Brain microvascular endothelial cell (primary cell): ENCODE measurements at regions not wholly inside any gene's neighbourhood (a gene's known extent, or its start where the extent isn't known, plus 50 kb on each side); places are given as distances from the start of the nearest gene placed in this dataset.

Experiments used
- DNase-seq: peaks from one replicate; pipeline ENCODE4 v3.0.0-alpha.2; 2020
- H3K27ac ChIP-seq: fragments of 250-450 bp; sonication (Bioruptor Pico); 2 replicates; pipeline ENCODE4 v1.5.1; 2020; ENCODE audit warnings: mild to moderate bottlenecking, moderate library complexity
- H3K27me3 ChIP-seq: fragments of 250-450 bp; sonication (Bioruptor Pico); replicated peaks from 2 replicates; pipeline ENCODE4 v1.5.1; 2020; ENCODE audit warnings: mild to moderate bottlenecking
- H3K36me3 ChIP-seq: fragments of 250-450 bp; sonication (Bioruptor Pico); replicated peaks from 2 replicates; pipeline ENCODE4 v1.5.1; 2020; ENCODE audit warnings: mild to moderate bottlenecking
- H3K4me3 ChIP-seq: 2 replicates; pipeline ENCODE4 v1.5.1; 2011; ENCODE audit warnings: low read depth, mild to moderate bottlenecking, control low read depth, low read length, moderate library complexity
- in situ Hi-C: cut with HindIII; loops from 2 replicates; pipeline ENCODE4 v1.10.0; 2017; ENCODE audit warnings: low sequenced_read_pairs, low pct_ligation_motif_present
- TF ChIP-seq, protein P1 (sequence below): IDR thresholded peaks from 2 replicates; pipeline ENCODE4 v1.5.1; 2011; ENCODE audit warnings: low read depth, mild to moderate bottlenecking, moderate library complexity, low read length, control low read depth, inconsistent platforms; ENCODE audit errors: missing control alignments

DNA sequence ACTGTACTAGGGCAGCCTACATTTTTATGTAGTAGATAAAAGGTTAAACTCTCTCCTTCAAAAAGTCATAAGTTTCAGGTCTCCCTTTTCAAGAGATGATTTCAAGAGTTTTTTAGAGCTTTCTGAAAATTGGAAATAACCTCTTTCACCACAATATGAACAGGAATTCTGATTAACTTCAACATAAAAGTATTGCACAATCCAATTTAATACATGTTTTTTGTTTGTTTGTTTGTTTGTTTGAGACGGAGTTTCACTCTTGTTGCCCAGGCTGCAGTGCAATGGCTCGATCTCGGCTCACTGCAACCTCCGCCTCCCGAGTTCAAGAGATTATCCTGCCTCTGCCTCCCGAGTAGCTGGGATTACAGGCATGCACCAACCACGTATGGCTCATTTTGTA lies 265.4 kb upstream of the DCAF8L1 start:
- Histone ChIP-seq H3K27me3 (no peaks in the 10 kb centered on the region), H3K27ac (no peak overlapping the region), H3K4me3 (no peak overlapping the region), H3K36me3 (no peaks in the 10 kb centered on the region)
- DNase-seq = no peak
- in situ Hi-C loops = no loop called here
- TF ChIP-seq, protein P1, sequence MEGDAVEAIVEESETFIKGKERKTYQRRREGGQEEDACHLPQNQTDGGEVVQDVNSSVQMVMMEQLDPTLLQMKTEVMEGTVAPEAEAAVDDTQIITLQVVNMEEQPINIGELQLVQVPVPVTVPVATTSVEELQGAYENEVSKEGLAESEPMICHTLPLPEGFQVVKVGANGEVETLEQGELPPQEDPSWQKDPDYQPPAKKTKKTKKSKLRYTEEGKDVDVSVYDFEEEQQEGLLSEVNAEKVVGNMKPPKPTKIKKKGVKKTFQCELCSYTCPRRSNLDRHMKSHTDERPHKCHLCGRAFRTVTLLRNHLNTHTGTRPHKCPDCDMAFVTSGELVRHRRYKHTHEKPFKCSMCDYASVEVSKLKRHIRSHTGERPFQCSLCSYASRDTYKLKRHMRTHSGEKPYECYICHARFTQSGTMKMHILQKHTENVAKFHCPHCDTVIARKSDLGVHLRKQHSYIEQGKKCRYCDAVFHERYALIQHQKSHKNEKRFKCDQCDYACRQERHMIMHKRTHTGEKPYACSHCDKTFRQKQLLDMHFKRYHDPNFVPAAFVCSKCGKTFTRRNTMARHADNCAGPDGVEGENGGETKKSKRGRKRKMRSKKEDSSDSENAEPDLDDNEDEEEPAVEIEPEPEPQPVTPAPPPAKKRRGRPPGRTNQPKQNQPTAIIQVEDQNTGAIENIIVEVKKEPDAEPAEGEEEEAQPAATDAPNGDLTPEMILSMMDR = no peak

GRCh38 chrX:28229217-28229616 lies 248.0 kb upstream of the DCAF8L1 start:
- H3K36me3 ChIP-seq = no peaks in the 10 kb centered on the region
- TF ChIP-seq, protein P1 = no peak
- in situ Hi-C loops = no loop called here
- no peaks in the 10 kb centered on the region for H3K27me3 ChIP-seq
- H3K27ac ChIP-seq = no peak overlapping the region
- H3K4me3 ChIP-seq = no peak overlapping the region
- DNase-seq = no peak

GRCh38 chrX:28225513-28225912 lies 244.3 kb upstream of the DCAF8L1 start:
- TF ChIP-seq, protein P1 = no peak

DNA sequence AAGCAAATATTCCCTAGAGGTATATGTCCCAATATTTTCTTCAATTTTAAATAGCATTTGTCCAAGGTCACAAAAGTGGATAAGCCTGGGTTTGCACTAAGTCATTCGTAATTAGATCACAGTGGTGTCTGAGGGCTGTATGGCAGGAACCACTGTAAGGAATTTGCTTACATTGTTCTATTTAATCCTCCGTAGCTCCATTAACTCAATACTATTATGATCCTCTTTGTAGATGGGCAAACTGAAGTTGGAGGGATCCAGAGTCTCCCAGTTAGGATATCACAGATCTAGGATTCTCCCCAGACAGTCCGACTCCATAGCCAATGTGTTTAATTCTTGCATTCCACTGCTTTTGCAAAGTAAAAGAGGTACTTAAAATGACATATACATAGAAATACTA lies 242.7 kb upstream of the DCAF8L1 start:
- no peak for DNase-seq
- H3K27me3 ChIP-seq = no peaks in the 10 kb centered on the region
- H3K27ac ChIP-seq = no peak overlapping the region
- TF ChIP-seq, protein P1 = no peak
- in situ Hi-C loops = no loop called here
- no peak overlapping the region for H3K4me3 ChIP-seq
- no peaks in the 10 kb centered on the region for H3K36me3 ChIP-seq

More at GRCh38 chrX:28225513-28225912, 244.3 kb upstream of the DCAF8L1 start:
- DNase-seq = peak; percentile 6
- Histone ChIP-seq H3K27ac (no peak overlapping the region), H3K27me3 (no peaks in the 10 kb centered on the region), H3K36me3 (no peaks in the 10 kb centered on the region), H3K4me3 (no peak overlapping the region)
- in situ Hi-C loops = no loop called here

DNA sequence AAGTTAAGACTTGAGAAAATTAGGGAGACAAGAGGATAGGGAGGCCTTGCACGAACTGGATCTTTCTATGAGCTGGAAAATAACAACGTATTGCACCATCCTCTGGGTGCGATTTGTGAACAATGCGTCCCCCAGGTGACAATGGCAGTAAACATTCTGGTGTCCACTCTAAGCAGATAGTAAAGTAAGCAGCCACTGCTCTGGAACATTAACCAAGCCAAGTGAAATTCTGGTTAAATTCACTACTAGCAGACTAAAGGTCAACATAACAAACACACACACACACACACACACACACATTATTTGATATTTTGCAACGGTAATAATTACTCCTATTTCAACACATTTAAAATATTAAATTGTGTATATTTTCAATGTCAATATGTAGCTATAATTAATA lies 242.2 kb upstream of the DCAF8L1 start:
- Histone ChIP-seq H3K4me3 (no peak overlapping the region), H3K36me3 (no peaks in the 10 kb centered on the region), H3K27ac (no peak overlapping the region), H3K27me3 (no peaks in the 10 kb centered on the region)
- DNase-seq = no peak
- TF ChIP-seq, protein P1 = no peak
- in situ Hi-C loops = no loop called here

DNA sequence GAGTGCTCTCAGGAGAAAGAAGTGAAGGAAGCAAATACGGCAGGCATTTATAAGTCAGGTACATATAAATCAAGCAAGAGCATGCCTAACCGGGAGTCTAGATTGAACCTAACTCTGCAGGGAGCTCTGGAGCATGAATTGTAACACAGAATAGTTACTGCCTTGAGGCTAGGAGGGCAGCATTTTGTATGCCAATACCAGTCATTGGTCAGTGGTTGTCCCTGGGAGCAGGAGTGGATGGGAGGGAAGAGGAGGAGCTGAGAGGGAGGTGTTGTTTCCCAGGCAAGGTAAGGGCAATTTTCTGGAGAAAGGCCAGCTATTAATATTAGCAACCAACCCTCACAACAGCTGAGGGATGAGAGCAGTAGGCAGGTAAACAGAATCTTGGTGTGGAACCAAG lies 224.7 kb upstream of the DCAF8L1 start:
- H3K27me3 ChIP-seq = no peaks in the 10 kb centered on the region
- no peak for DNase-seq
- no peaks in the 10 kb centered on the region for H3K36me3 ChIP-seq
- H3K27ac ChIP-seq = no peak overlapping the region
- in situ Hi-C loops = no loop called here
- TF ChIP-seq, protein P1 = no peak
- H3K4me3 ChIP-seq = no peak overlapping the region
